Vagina (tissue), 2 donors: ENCODE measurements at regions not wholly inside any gene's neighbourhood (a gene's known extent, or its start where the extent isn't known, plus 50 kb on each side); places are given as distances from the start of the nearest gene placed in this dataset.
A peak's percentile ranks its signal among the peaks of the same experiment; 100 is the strongest.
"Not testable (repeated sequence)": the region's sequence is repeated elsewhere in the genome, so short reads cannot be mapped to it uniquely, and the experiment has no call there.

Source experiments
- DNase-seq, 2 donors: peaks; one replicate each; pipeline ENCODE4 v3.0.0-alpha.2; 2017; ENCODE audit errors: extremely low spot score in 2 of 2
- H3K27ac ChIP-seq: fragments of 200-600 bp; sonication (generic); one replicate; pipeline ENCODE4 v1.5.1; 2019
- H3K27me3 ChIP-seq: fragments of 200-600 bp; sonication (generic); one replicate; pipeline ENCODE4 v1.5.1; 2019
- H3K36me3 ChIP-seq, 2 donors: fragments of 200-600 bp; sonication (generic); one replicate each; pipeline ENCODE4 v1.5.1; 2017 to 2019
- H3K4me1 ChIP-seq: fragments of 200-600 bp; sonication (generic); one replicate; pipeline ENCODE4 v1.5.1; 2019
- H3K4me3 ChIP-seq, 2 donors: fragments of 200-600 bp; sonication (generic); 1 replicate in 1 of 2; 2 replicates in 1 of 2; pipeline ENCODE4 v1.5.1; 2016 to 2019
- H3K9me3 ChIP-seq: fragments of 200-600 bp; sonication (generic); one replicate; pipeline ENCODE4 v1.5.1; 2019
- POLR2A ChIP-seq, 2 donors: fragments of 450-650 bp; IDR thresholded peaks; one replicate each; pipeline ENCODE4 v1.6.1; 2017; ENCODE audit warnings: antibody characterized with exemption in 2 of 2, mild to moderate bottlenecking in 2 of 2, moderate library complexity in 2 of 2
- POLR2AphosphoS5 ChIP-seq, 2 donors: sonication (generic); formaldehyde crosslinking; IDR thresholded peaks; one replicate each; pipeline ENCODE4 v1.9.0; 2017; ENCODE audit warnings: antibody characterized with exemption in 2 of 2, mild to moderate bottlenecking in 2 of 2, low read depth in 1 of 2; ENCODE audit not compliant: insufficient read depth in 1 of 2
- intact Hi-C: fragments of 100-400 bp; cut with DNase I; formaldehyde crosslinking; loops from one replicate; pipeline ENCODE4 v1.15.1; 2023
- TF ChIP-seq, protein P1 (sequence below), 3 experiments: fragments of 450-650 bp in 2 of 3; fragments of 200-600 bp in 1 of 3; sonication (generic) in 1 of 3; IDR thresholded peaks; one replicate each; pipeline ENCODE4 v1.5.1; 2017 to 2019; ENCODE audit warnings: antibody characterized with exemption in 3 of 3, mild to moderate bottlenecking in 2 of 3, moderate library complexity in 2 of 3

DNA sequence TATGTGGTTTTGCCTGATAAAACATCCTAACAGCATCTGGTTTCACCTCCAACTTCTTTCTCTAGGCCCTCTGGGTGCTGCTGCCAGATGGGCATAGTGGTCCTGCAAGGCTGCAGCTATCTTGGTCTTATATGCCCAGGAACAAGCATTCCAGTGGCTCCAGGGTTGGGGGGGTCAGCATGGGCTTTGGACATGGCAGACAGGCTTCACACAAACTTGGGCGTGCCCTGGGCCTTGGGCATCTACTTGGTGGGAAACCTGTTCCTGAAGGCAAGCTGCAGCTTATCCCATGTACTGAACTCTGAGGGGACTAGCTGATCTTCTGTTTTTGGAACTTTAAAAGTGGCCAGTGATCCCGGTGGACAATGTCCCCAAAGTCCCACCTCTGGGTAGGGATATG, 54.9 kb upstream of the ZNF678 start:
- H3K4me1 ChIP-seq, result no peaks in the 10 kb centered on the region
- TF ChIP-seq POLR2A (IDR thresholded peaks at IDR 0.05), result no peak
- TF ChIP-seq, protein P1, sequence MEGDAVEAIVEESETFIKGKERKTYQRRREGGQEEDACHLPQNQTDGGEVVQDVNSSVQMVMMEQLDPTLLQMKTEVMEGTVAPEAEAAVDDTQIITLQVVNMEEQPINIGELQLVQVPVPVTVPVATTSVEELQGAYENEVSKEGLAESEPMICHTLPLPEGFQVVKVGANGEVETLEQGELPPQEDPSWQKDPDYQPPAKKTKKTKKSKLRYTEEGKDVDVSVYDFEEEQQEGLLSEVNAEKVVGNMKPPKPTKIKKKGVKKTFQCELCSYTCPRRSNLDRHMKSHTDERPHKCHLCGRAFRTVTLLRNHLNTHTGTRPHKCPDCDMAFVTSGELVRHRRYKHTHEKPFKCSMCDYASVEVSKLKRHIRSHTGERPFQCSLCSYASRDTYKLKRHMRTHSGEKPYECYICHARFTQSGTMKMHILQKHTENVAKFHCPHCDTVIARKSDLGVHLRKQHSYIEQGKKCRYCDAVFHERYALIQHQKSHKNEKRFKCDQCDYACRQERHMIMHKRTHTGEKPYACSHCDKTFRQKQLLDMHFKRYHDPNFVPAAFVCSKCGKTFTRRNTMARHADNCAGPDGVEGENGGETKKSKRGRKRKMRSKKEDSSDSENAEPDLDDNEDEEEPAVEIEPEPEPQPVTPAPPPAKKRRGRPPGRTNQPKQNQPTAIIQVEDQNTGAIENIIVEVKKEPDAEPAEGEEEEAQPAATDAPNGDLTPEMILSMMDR (IDR thresholded peaks at IDR 0.05), result no peak
- no peak for TF ChIP-seq POLR2AphosphoS5 (IDR thresholded peaks at IDR 0.05; ENCODE audit: insufficient read depth in 1 of 2, low read depth in 1 of 2)
- intact Hi-C loops, result no loop called here

DNA sequence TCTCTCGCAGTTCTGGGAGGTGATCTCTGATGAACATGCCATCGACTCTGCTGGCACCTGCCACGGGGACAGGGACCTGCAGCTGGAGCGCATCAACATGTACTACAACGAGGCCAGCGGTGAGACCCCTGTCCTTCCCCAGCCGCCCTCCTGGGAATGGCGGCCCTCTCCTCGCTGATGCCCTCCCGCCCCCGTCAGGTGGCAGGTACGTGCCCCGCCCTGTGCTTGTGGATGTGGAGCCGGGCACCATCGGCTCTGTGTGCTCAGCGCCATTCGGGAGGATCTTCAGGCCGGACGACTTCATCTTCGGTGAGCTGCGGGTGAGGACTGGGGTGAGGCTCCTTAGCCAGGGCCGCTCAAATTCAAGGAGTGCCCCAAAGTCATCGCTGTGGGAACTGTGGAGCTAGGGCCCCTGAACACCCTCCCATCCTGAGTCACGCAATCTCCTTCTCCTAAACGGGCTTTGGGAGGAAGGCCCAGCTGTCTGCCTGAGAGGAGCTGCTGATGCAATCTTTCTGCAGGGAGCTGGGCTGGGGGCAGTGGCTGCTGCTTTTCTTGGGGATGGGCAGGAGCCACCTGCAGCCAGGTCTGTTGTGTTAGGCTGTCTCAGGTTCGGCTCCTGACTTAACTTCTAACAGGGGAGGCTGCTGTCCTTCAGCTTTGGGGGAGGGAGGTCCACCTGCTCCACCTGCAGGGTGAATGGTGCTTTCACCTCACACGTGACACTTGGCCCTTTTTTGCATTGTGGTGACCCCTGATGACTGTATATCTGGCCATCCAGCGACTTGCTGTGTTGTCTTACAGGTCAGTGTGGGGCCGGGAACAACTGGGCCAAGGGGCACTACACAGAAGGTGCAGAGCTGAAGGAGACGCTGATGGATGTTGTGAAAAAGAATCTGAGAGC, 56.6 kb upstream of the ZNF678 start:
- H3K4me1 ChIP-seq, H3K4me3 ChIP-seq, H3K36me3 ChIP-seq, H3K27ac ChIP-seq, DNase-seq, H3K9me3 ChIP-seq, H3K27me3 ChIP-seq, intact Hi-C loops: not testable (repeated sequence)

More for the DNA sequence above, 54.9 kb upstream of the ZNF678 start:
- no peaks in the 10 kb centered on the region for H3K36me3 ChIP-seq
- H3K4me3 ChIP-seq, result no peak overlapping the region
- DNase-seq, result peak in 1 of 2 donors; percentile 76
- H3K27ac ChIP-seq, result no peak overlapping the region
- no peaks in the 10 kb centered on the region for H3K9me3 ChIP-seq
- no peaks in the 10 kb centered on the region for H3K27me3 ChIP-seq

DNA sequence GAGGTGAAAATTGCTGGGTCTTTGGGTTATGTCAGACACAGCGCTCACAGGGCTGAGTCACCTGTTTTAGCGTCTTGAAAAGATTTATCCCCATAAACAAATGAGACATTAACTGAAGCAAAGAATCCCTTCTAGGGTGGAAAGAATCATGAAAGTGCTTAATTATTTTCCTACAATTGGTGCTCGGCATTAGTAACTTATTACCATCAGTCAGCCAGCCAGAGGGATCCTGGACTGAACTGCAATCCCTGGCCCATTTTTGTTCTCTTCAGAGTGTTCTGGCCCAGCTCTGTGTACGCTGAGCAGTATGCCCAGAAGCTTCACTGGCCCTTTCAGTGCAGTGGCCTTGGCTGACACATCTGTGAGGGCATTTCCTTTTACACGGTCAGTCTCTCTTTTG, 67.3 kb upstream of the ZNF678 start:
- H3K9me3 ChIP-seq, H3K4me3 ChIP-seq, H3K27ac ChIP-seq, H3K4me1 ChIP-seq, H3K27me3 ChIP-seq, DNase-seq, H3K36me3 ChIP-seq, intact Hi-C loops: not testable (repeated sequence)

DNA sequence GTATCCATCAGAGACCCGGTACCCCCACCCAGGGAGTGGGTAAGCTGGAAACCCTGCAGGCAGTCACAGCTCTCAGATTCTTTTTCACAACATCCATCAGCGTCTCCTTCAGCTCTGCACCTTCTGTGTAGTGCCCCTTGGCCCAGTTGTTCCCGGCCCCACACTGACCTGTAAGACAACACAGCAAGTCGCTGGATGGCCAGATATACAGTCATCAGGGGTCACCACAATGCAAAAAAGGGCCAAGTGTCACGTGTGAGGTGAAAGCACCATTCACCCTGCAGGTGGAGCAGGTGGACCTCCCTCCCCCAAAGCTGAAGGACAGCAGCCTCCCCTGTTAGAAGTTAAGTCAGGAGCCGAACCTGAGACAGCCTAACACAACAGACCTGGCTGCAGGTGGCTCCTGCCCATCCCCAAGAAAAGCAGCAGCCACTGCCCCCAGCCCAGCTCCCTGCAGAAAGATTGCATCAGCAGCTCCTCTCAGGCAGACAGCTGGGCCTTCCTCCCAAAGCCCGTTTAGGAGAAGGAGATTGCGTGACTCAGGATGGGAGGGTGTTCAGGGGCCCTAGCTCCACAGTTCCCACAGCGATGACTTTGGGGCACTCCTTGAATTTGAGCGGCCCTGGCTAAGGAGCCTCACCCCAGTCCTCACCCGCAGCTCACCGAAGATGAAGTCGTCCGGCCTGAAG, 69.3 kb upstream of the ZNF678 start:
- H3K27me3 ChIP-seq, intact Hi-C loops, H3K4me3 ChIP-seq, H3K27ac ChIP-seq, DNase-seq, H3K9me3 ChIP-seq, H3K4me1 ChIP-seq, H3K36me3 ChIP-seq: not testable (repeated sequence)

DNA sequence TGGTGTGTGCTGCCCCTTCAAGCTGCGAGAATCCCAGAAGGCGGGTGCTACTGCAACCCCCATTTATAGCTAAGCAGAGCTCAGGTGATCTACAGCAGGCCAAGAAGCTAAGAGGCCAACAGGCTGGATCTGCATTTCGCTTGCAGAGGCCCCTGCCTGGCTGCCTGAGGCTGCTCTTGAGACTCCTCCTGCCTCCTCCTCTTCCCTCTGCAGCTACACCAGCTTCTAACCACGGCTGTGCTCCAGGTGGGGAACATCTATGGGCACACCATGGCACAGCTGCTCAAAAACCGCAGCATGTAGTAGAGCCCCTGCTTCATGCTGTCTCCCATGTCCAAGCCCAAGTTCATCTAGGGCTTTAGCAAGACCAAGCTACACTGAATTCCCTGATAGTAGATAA, 72.9 kb upstream of the ZNF678 start:
- H3K9me3 ChIP-seq, result no peaks in the 10 kb centered on the region

DNA sequence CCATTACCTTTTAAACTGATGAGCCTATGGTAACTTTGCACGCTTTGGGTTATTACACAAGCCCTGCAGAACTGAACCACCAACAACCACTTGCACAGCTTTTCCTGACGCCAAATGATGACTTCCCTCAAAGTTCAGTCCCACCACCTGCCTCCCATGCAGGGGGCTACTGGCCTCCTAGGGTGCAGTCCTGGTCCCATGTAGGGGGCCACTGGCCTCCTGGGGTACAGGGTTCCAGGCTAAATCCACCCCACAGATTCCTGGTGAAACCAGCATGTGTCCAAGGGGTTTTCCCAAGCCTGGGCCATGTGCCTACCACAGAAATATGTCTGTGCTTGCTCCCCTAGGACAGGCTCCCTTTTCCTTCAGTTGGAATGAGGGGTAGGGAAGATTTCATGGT, 73.4 kb upstream of the ZNF678 start:
- Histone ChIP-seq H3K27me3 (no peaks in the 10 kb centered on the region), H3K9me3 (no peaks in the 10 kb centered on the region), H3K36me3 (no peaks in the 10 kb centered on the region), H3K4me1 (no peaks in the 10 kb centered on the region), H3K4me3 (no peak overlapping the region), H3K27ac (no peak overlapping the region)
- intact Hi-C loops, result no loop called here
- TF ChIP-seq POLR2AphosphoS5 (IDR thresholded peaks at IDR 0.05; ENCODE audit: insufficient read depth in 1 of 2, low read depth in 1 of 2), result no peak
- TF ChIP-seq POLR2A (IDR thresholded peaks at IDR 0.05), result no peak
- TF ChIP-seq, protein P1 (IDR thresholded peaks at IDR 0.05), result no peak
- DNase-seq, result no peak

More for the DNA sequence above, 72.9 kb upstream of the ZNF678 start:
- no peak for TF ChIP-seq POLR2AphosphoS5 (IDR thresholded peaks at IDR 0.05; ENCODE audit: insufficient read depth in 1 of 2, low read depth in 1 of 2)
- TF ChIP-seq, protein P1 (IDR thresholded peaks at IDR 0.05), result no peak
- TF ChIP-seq POLR2A (IDR thresholded peaks at IDR 0.05), result no peak
- Histone ChIP-seq H3K27me3 (no peaks in the 10 kb centered on the region), H3K27ac (no peak overlapping the region), H3K4me3 (no peak overlapping the region), H3K4me1 (no peaks in the 10 kb centered on the region), H3K36me3 (no peaks in the 10 kb centered on the region)
- intact Hi-C loops, result no loop called here
- peak in 1 of 2 donors; percentile 83 for DNase-seq
